BE2C (cell line): ENCODE measurements at regions not wholly inside any gene's neighbourhood (a gene's known extent, or its start where the extent isn't known, plus 50 kb on each side); places are given as distances from the start of the nearest gene placed in this dataset.
A peak's percentile ranks its signal among the peaks of the same experiment; 100 is the strongest.

Source experiments
- DNase-seq: peaks from one replicate; pipeline ENCODE4 v3.0.0-alpha.2; 2020
- H3K27me3 ChIP-seq: fragments of 250-450 bp; sonication (Bioruptor Pico); 2 replicates; pipeline ENCODE4 v1.5.1; 2020; ENCODE audit warnings: mild to moderate bottlenecking
- H3K36me3 ChIP-seq: fragments of 250-450 bp; sonication (Bioruptor Pico); 2 replicates; pipeline ENCODE4 v1.5.1; 2020; ENCODE audit warnings: mild to moderate bottlenecking
- H3K4me1 ChIP-seq: fragments of 250-450 bp; sonication (Bioruptor Pico); 2 replicates; pipeline ENCODE4 v1.5.1; 2020
- H3K4me3 ChIP-seq: 2 replicates; pipeline ENCODE4 v1.5.1; 2011; ENCODE audit warnings: low read depth, low read length
- H3K9me3 ChIP-seq: fragments of 250-450 bp; sonication (Bioruptor Pico); 2 replicates; pipeline ENCODE4 v1.5.1; 2020
- TF ChIP-seq, protein P1 (sequence below): IDR thresholded peaks from 2 replicates; pipeline ENCODE4 v1.5.1; 2012; ENCODE audit warnings: mild to moderate bottlenecking, low read depth, low read length

DNA sequence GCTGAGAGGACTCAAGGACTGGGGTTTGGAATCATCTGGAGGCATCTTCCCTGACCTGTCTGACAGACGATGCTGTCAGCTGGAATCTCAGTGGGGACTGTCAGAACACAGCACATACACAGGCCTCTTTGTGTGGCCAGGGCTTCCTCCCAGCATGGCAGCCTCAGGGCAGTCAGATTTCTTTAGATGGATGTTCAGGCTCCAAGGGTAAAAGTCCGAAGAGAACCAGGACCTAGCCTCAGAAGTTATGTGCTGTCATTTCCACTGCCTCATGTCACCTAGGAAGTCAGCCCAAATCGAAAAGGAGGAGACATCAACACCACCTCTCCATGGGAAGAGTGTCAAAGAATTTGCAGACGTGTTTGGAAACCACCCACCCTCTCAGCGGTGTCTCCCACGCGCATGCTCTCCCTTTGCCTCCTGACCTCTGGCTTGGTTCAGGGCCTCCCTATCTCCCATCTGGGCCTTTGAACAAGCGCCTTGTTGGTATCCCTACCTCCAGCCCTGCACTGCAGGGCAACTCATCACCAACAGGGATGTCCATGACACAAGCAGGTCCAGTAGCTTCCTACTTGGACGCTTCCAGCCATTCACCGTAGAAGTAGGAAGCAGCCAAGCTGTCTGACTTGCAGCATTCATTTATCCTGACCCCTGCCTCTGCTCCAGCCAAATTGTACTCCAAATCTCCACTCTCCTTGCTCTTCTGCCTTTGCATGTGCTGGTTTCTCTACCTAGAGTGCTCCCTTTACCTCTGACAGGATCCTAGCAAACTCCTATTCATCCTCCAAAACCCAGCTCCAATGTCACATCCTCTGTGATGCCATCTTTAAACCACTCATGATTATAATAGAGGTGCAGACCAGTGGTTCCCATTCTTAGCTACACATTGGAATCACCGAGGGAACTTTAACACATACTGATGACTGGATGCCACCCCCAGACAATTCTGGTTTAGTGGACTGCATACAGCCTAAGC is 121.6 kb downstream of the OAT start:
- Histone ChIP-seq H3K4me3 (no peak overlapping the region), H3K36me3 (no peaks in the 10 kb centered on the region), H3K4me1 (no peaks in the 10 kb centered on the region), H3K27me3 (no peaks in the 10 kb centered on the region), H3K9me3 (no peaks in the 10 kb centered on the region)
- TF ChIP-seq, protein P1, sequence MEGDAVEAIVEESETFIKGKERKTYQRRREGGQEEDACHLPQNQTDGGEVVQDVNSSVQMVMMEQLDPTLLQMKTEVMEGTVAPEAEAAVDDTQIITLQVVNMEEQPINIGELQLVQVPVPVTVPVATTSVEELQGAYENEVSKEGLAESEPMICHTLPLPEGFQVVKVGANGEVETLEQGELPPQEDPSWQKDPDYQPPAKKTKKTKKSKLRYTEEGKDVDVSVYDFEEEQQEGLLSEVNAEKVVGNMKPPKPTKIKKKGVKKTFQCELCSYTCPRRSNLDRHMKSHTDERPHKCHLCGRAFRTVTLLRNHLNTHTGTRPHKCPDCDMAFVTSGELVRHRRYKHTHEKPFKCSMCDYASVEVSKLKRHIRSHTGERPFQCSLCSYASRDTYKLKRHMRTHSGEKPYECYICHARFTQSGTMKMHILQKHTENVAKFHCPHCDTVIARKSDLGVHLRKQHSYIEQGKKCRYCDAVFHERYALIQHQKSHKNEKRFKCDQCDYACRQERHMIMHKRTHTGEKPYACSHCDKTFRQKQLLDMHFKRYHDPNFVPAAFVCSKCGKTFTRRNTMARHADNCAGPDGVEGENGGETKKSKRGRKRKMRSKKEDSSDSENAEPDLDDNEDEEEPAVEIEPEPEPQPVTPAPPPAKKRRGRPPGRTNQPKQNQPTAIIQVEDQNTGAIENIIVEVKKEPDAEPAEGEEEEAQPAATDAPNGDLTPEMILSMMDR: no peak
- DNase-seq: no peak

DNA sequence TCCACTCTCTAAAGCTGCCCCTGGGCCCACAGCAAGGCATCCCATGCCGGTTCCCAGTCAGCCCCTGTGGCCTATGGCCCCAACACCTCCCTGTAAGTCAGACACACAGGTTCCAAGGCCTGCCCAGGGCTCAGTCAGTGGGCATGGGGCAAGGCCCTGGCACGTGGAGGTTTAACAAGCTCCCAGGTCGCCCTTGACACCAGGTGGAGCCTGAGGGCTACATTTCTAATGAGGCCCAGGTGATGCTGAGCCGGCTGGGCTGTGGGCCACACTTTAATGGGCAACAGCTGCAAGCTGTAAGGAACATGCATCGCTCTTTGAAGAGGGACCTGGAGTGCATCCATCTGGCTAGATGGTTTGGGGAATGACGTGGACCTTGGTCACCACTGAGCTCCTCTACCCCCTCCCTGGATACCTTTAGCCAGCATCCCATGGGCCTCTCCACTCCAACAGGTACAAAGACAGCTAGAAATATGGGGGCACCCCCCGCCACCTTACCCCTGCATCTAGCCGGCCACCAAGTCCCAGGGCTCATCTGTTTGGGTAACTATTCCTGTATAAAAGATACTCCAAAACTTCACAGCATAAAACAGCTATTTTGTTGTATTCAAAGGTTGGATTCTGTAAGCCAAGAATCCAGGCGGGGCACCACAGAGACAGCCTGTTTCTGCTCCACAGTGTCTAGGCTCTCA is 122.5 kb downstream of the OAT start:
- Histone ChIP-seq H3K36me3 (no peaks in the 10 kb centered on the region), H3K27me3 (no peaks in the 10 kb centered on the region), H3K4me1 (no peaks in the 10 kb centered on the region), H3K4me3 (no peak overlapping the region), H3K9me3 (no peaks in the 10 kb centered on the region)
- TF ChIP-seq, protein P1: no peak
- DNase-seq: no peak

DNA sequence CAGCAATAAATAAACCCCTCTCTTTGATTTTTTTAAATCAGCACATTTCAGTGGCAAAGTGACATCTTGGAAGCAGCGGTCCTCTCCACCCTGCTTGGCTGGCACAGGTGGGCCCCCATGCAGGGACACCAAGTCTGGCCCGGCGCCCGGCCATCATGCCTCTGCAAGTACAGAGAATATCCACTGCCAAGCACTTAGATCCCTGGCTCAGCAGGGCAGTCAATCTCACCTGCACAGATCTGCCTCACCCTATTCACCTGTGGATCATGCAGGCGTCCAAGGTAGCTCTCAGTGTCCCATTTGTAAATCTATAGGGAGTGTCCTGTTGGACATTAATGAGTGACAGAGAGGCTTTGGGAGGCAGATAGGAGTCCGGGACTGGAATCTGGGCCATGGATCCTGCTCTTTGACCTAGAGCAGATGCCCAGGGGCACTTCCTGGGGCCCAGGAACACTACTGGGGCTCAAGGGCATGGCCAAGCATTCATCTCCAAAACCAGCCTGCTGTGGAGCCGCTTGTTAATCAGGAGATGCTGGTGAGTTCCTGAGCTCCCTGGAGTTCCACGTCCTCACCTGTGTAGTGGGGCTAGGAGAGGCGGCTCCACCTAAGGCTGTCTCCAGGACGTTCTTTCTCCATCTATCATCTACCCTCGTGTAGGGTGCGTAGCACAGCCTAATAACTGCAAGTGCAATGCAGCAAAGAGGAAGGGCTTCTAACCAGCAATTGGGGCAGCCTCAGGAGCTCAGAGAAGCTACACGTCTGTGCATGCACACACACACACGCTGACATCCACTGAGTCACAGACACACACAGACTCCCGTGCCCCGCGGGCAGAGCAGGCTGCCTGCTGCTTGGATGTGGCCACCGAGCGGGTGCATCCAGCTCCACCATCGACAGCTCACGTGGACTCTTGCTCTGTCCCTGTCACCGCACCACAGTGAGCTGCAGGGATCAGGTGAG is 123.6 kb downstream of the OAT start:
- Histone ChIP-seq H3K36me3 (no peaks in the 10 kb centered on the region), H3K9me3 (no peaks in the 10 kb centered on the region), H3K4me1 (no peaks in the 10 kb centered on the region), H3K27me3 (no peaks in the 10 kb centered on the region), H3K4me3 (no peak overlapping the region)
- TF ChIP-seq, protein P1: no peak
- no peak for DNase-seq

DNA sequence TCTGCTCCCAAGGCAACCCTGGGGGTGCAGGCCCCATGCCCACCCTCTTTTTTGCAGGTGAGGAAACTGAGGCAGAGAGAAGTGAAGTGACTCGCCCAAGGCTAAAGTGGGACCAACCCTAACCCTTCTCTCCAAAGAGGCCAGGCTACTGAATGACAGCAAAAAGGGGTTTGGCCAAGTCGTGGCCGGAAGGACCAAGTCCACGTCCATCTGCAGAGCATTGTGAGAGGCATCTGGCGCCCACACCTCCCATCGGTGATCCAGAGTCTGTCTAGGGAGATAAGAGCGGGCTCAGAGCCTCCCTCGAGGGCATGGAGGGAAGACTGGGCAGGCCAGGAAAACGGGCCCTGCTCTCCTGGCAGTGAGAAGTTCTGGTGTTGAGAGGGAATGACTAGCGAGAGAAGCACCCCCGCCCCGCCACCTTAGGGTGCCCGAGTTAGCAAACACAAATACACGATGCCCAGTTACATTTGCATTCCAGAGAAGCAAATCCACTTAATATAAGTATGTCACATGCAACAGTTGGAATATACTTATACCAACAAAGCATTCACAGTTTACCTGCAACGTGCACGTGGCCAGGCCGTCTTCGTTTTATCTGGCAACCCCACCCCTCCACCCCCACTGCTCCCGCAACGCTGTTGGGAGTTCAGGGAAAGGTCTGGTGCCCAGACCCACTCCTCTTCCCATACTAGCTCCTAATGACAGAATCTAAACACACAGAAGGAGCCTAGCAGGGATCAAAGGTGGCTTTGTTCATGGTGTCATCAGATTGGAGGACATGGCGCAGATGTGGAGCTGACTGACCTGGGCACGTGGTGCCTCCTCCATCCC is 124.9 kb downstream of the OAT start:
- H3K36me3 ChIP-seq: no peaks in the 10 kb centered on the region
- H3K4me1 ChIP-seq: no peaks in the 10 kb centered on the region
- H3K9me3 ChIP-seq: no peaks in the 10 kb centered on the region
- peak; percentile 34 for DNase-seq
- H3K27me3 ChIP-seq: no peaks in the 10 kb centered on the region
- TF ChIP-seq, protein P1: no peak
- no peak overlapping the region for H3K4me3 ChIP-seq

DNA sequence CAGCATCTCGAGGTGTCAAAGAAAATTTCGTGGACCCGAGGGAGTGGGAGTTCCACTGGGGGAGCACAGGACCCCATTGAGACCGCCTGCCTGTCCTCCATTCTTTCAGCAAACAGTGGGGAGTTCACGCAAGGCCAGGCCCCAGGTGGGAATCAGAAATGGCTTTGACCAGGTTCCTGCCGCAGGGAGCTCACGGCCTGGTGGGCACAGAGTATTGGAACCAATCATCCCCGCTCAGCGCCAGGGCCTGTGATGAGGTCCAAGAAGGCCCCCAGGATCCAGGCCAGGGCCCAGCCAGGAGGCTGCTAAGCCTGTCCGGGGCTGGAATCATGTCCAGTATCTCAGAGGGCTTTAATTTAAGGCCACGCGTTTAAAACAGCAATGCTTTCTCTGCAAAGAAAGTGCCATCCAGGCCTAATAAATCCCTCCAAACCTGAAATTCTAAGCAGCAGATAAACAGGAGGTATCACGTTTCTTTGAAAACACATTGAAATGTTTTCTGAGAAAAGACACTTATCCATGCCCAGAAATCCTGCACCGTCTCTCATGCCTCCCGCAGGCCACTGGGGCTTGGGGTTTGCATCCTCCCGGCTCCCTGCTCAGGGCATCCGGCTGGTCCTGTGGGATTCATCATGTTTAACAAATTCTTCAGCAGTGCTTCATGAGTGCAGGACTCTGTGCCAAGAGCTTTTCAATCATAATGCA is 125.7 kb downstream of the OAT start:
- no peak for DNase-seq
- TF ChIP-seq, protein P1: no peak
- H3K4me1 ChIP-seq: no peaks in the 10 kb centered on the region
- no peaks in the 10 kb centered on the region for H3K36me3 ChIP-seq
- no peaks in the 10 kb centered on the region for H3K27me3 ChIP-seq
- no peak overlapping the region for H3K4me3 ChIP-seq
- H3K9me3 ChIP-seq: no peaks in the 10 kb centered on the region
